Left ventricle myocardium inferior (tissue), 1 donor: ENCODE measurements at regions not wholly inside any gene's neighbourhood (a gene's known extent, or its start where the extent isn't known, plus 50 kb on each side); places are given as distances from the start of the nearest gene placed in this dataset.
"Not testable (repeated sequence)": the region's sequence is repeated elsewhere in the genome, so short reads cannot be mapped to it uniquely, and the experiment has no call there.

Source experiments
- DNase-seq: peaks from one replicate; pipeline ENCODE4 v3.0.0-alpha.2; 2020
- H3K27ac ChIP-seq: fragments of 200-600 bp; replicated peaks from 2 replicates; pipeline ENCODE4 v1.8.0; 2021
- H3K27me3 ChIP-seq: fragments of 200-600 bp; 2 replicates; pipeline ENCODE4 v1.8.0; 2021; ENCODE audit warnings: low read depth
- H3K36me3 ChIP-seq: fragments of 200-600 bp; 2 replicates; pipeline ENCODE4 v1.8.0; 2021
- H3K4me1 ChIP-seq: fragments of 200-600 bp; 2 replicates; pipeline ENCODE4 v1.8.0; 2021
- H3K4me3 ChIP-seq: fragments of 200-600 bp; 2 replicates; pipeline ENCODE4 v1.8.0; 2021; ENCODE audit warnings: mild to moderate bottlenecking, moderate library complexity
- H3K9me3 ChIP-seq: fragments of 200-600 bp; replicated peaks from 2 replicates; pipeline ENCODE4 v1.8.0; 2021
- CTCF ChIP-seq: fragments of 200-600 bp; IDR thresholded peaks from 2 replicates; pipeline ENCODE4 v1.8.0; 2021; ENCODE audit warnings: antibody characterized with exemption, mild to moderate bottlenecking, borderline replicate concordance
- intact Hi-C: fragments of 100-400 bp; cut with micrococcal nuclease; formaldehyde crosslinking; loops from one replicate; pipeline ENCODE4 v1.11.0; 2022
- donor health status: DM: no; HTN: yes; CAD: no; lungs with severe emphysema.

- peak overlapping the region; percentile 65 for H3K27ac ChIP-seq
- no peaks in the 10 kb centered on the region for H3K9me3 ChIP-seq
- H3K4me3 ChIP-seq, result no peak overlapping the region
- H3K36me3 ChIP-seq, result no peaks in the 10 kb centered on the region
- H3K27me3 ChIP-seq, result no peaks in the 10 kb centered on the region
- DNase-seq, result peak; percentile 43
- no peak for TF ChIP-seq CTCF
- intact Hi-C loops, result no loop called here
- peaks cover 21% of the 10 kb centered on the region for H3K4me1 ChIP-seq
Measured at GRCh38 chr12:107515446-107515958, 170.1 kb upstream of the PWP1 start.

- DNase-seq, H3K4me1 ChIP-seq, H3K27me3 ChIP-seq, intact Hi-C loops, H3K36me3 ChIP-seq, H3K4me3 ChIP-seq, H3K27ac ChIP-seq, H3K9me3 ChIP-seq: not testable (repeated sequence)
Measured at GRCh38 chr12:107517816-107518215, 167.8 kb upstream of the PWP1 start.

GRCh38 chr12:107518868-107519267, 166.7 kb upstream of the PWP1 start:
- intact Hi-C loops, result no loop called here
- Histone ChIP-seq H3K9me3 (no peaks in the 10 kb centered on the region), H3K4me3 (no peak overlapping the region), H3K4me1 (no peaks in the 10 kb centered on the region), H3K36me3 (no peaks in the 10 kb centered on the region), H3K27me3 (no peaks in the 10 kb centered on the region), H3K27ac (no peak overlapping the region)
- TF ChIP-seq CTCF, result no peak
- DNase-seq, result no peak

GRCh38 chr12:107519906-107520859, 165.4 kb upstream of the PWP1 start:
- DNase-seq, result no peak
- H3K36me3 ChIP-seq, result no peaks in the 10 kb centered on the region
- H3K4me1 ChIP-seq, result no peaks in the 10 kb centered on the region
- no peaks in the 10 kb centered on the region for H3K9me3 ChIP-seq
- TF ChIP-seq CTCF, result no peak
- intact Hi-C loops, result no loop called here
- no peaks in the 10 kb centered on the region for H3K27me3 ChIP-seq
- H3K27ac ChIP-seq, result no peak overlapping the region
- H3K4me3 ChIP-seq, result no peak overlapping the region

- intact Hi-C loops, result no loop called here
Measured at GRCh38 chr12:107521826-107522355, 163.7 kb upstream of the PWP1 start.

More at GRCh38 chr12:107521826-107522355, 163.7 kb upstream of the PWP1 start:
- no peak for DNase-seq
- no peak overlapping the region for H3K4me3 ChIP-seq
- H3K27ac ChIP-seq, result no peak overlapping the region
- no peaks in the 10 kb centered on the region for H3K36me3 ChIP-seq
- H3K4me1 ChIP-seq, result no peaks in the 10 kb centered on the region
- no peaks in the 10 kb centered on the region for H3K27me3 ChIP-seq
- no peak for TF ChIP-seq CTCF
- no peaks in the 10 kb centered on the region for H3K9me3 ChIP-seq
